ENCODE measurements at regions not wholly inside any gene's neighbourhood (a gene's known extent, or its start where the extent isn't known, plus 50 kb on each side); places are given as distances from the start of the nearest gene placed in this dataset.

DNA sequence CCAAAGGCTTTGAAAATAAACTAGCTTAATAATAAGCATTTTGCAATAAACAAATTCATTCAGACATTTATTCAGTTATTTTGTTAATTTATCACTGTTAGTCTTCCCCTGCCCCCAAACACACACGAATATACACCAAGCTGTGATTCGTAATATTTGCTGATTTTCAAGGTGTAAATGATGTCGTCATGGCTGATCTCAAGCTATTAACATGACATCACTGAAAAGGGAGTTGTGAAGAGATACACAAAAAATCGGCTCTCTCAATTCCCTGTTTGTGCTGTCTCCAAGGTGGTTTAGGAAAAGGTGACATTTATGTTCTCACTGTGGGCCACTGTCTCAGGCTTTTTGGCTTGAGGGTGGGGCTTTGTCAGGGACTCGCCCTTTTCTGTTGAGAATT lies 413.3 kb downstream of the CDH9 start:
- intact Hi-C loops (cut with DNase I) = no loop called here
- WGBS, 2 donors = 66 to 73% methylated on average over 5 of the region's 5 CpGs
- Histone ChIP-seq H3K27me3 (no peaks in the 10 kb centered on the region), H3K4me1 (no peaks in the 10 kb centered on the region), H3K9me3 (no peaks in the 10 kb centered on the region), H3K27ac (no peak overlapping the region), H3K4me3 (no peak overlapping the region), H3K36me3 (no peaks in the 10 kb centered on the region)
- TF ChIP-seq POLR2A (IDR thresholded peaks at IDR 0.05) (no peak), EP300 (IDR thresholded peaks at IDR 0.05) (no peak), POLR2AphosphoS5 (IDR thresholded peaks at IDR 0.05) (no peak)
- TF ChIP-seq, protein P1, sequence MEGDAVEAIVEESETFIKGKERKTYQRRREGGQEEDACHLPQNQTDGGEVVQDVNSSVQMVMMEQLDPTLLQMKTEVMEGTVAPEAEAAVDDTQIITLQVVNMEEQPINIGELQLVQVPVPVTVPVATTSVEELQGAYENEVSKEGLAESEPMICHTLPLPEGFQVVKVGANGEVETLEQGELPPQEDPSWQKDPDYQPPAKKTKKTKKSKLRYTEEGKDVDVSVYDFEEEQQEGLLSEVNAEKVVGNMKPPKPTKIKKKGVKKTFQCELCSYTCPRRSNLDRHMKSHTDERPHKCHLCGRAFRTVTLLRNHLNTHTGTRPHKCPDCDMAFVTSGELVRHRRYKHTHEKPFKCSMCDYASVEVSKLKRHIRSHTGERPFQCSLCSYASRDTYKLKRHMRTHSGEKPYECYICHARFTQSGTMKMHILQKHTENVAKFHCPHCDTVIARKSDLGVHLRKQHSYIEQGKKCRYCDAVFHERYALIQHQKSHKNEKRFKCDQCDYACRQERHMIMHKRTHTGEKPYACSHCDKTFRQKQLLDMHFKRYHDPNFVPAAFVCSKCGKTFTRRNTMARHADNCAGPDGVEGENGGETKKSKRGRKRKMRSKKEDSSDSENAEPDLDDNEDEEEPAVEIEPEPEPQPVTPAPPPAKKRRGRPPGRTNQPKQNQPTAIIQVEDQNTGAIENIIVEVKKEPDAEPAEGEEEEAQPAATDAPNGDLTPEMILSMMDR (IDR thresholded peaks at IDR 0.05) = no peak
- no peak for DNase-seq

DNA sequence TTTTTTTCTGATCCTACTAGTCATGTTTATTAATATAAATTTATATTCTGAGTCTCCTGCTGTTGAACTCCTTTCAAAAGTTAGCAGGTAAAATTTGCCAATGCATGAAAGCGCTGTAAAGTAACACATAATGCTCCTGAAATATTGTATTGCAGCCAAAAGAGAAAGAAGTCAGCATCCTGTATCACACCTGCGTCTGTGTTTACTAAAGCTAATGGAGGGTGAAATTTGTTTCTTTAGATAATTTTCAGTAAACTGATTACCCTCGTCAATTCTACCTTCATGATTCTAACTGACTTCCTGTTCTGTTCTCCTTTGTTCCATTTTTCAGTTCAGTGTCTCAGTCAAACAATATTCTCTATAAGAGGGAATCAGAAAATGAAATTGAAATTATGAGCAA lies 415.4 kb downstream of the CDH9 start:
- no peaks in the 10 kb centered on the region for H3K27me3 ChIP-seq
- no peaks in the 10 kb centered on the region for H3K4me1 ChIP-seq
- TF ChIP-seq EP300 (IDR thresholded peaks at IDR 0.05) (no peak), POLR2A (IDR thresholded peaks at IDR 0.05) (no peak), POLR2AphosphoS5 (IDR thresholded peaks at IDR 0.05) (no peak)
- TF ChIP-seq, protein P1 (IDR thresholded peaks at IDR 0.05) = no peak
- no peaks in the 10 kb centered on the region for H3K9me3 ChIP-seq
- DNase-seq = no peak
- 50 to 64% methylated on average over 3 of the region's 3 CpGs for WGBS, 2 donors
- no peak overlapping the region for H3K27ac ChIP-seq
- intact Hi-C loops (cut with DNase I) = no loop called here
- H3K4me3 ChIP-seq = no peak overlapping the region
- no peaks in the 10 kb centered on the region for H3K36me3 ChIP-seq

DNA sequence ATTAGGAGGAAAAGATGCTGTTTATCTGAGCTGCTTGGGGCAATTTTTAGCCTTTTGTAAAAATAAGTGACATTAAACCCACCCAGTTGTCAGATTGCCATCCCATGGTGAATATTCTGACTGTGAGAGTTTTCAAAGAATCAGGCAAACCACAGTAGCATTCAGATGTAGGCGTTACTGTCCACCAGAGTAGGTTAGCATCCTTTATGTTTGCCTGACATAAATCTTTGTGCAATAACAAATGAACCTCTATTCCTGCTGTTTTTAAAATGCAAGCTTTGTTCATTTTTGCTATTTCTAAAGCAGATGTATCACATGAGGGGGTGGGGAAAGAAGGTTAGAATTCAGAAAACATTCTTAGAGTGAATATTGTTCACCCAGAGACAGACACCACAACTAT lies 427.8 kb downstream of the CDH9 start:
- H3K4me3 ChIP-seq = no peak overlapping the region

DNA sequence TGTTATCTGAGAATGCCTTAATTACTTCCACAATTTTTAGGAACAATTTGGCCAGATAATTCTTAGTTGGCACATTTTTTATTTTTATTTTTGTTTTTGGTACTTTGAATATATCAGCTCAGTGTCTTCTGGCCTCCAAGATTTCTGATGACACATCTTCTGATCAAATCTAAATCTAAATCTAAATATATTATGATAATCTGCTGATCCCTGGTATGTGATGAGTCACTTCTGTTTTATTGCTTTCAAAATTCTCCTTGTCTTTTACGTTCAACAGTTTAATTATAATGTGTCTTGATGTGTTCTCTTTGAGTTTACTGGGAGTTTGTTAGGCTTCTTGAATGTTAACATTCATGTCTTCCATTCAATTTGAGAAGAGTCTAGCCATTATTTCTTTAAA lies 436.8 kb downstream of the CDH9 start:
- Histone ChIP-seq H3K9me3 (no peaks in the 10 kb centered on the region), H3K27me3 (no peaks in the 10 kb centered on the region), H3K36me3 (no peaks in the 10 kb centered on the region), H3K4me1 (no peaks in the 10 kb centered on the region), H3K4me3 (no peak overlapping the region), H3K27ac (no peak overlapping the region)
- intact Hi-C loops (cut with DNase I) = no loop called here
- no peak for DNase-seq
- WGBS, 2 donors = 41 to 56% methylated on average over 1 of the region's 1 CpG
- TF ChIP-seq, protein P1 (IDR thresholded peaks at IDR 0.05) = no peak
- TF ChIP-seq POLR2A (IDR thresholded peaks at IDR 0.05) = no peak
- no peak for TF ChIP-seq POLR2AphosphoS5 (IDR thresholded peaks at IDR 0.05)
- TF ChIP-seq EP300 (IDR thresholded peaks at IDR 0.05) = no peak

More for the DNA sequence above, 427.8 kb downstream of the CDH9 start:
- H3K36me3 ChIP-seq = no peaks in the 10 kb centered on the region
- no peak overlapping the region for H3K27ac ChIP-seq
- intact Hi-C loops (cut with DNase I) = no loop called here
- H3K9me3 ChIP-seq = no peaks in the 10 kb centered on the region
- WGBS, 2 donors = 58 to 59% methylated on average over 1 of the region's 1 CpG
- no peaks in the 10 kb centered on the region for H3K4me1 ChIP-seq
- TF ChIP-seq EP300 (IDR thresholded peaks at IDR 0.05) = no peak
- TF ChIP-seq, protein P1 (IDR thresholded peaks at IDR 0.05) = no peak
- no peaks in the 10 kb centered on the region for H3K27me3 ChIP-seq
- no peak for DNase-seq

DNA sequence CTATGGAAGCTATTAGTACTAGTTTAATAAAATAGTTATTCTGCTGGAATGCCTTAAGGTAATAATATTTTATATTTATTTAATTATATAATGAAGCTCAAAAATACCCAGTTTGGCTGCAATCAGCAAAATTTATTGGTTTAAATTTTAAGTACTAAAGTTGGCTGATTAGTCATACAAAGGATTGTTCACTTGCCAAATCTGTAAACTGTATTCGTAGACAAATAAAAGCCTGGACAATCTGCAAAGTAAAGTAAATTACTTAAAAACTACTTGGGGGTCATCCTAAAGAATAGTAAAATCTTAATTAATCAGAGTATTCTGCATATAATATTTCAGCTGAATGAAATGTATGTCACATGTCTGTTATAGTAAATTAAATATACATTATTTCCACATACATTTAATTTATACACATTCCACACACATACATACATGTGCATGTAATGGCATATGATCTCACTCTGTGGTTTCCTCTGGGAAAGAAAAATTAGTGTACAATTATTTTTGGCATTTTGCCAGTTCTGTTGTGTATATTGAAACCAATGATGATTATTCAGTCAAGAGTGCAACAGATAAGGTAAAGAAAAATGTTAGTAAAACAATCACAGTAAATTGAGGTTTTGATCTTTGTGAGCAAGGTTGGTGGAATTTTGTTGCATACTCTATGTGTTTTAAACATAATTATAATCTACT lies 455.9 kb downstream of the CDH9 start:
- Histone ChIP-seq H3K9me3 (no peaks in the 10 kb centered on the region), H3K4me3 (no peak overlapping the region), H3K27me3 (no peaks in the 10 kb centered on the region), H3K4me1 (no peaks in the 10 kb centered on the region), H3K36me3 (no peaks in the 10 kb centered on the region), H3K27ac (no peak overlapping the region)
- no peak for DNase-seq
- TF ChIP-seq POLR2AphosphoS5 (IDR thresholded peaks at IDR 0.05) = no peak
- no peak for TF ChIP-seq POLR2A (IDR thresholded peaks at IDR 0.05)
- TF ChIP-seq, protein P1 (IDR thresholded peaks at IDR 0.05) = no peak
- TF ChIP-seq EP300 (IDR thresholded peaks at IDR 0.05) = no peak
- 77 to 88% methylated on average over 1 of the region's 1 CpG for WGBS, 2 donors
- intact Hi-C loops (cut with DNase I) = no loop called here

All from sigmoid colon (tissue), 6 donors.